ENCODE measurements at regions not wholly inside any gene's neighbourhood (a gene's known extent, or its start where the extent isn't known, plus 50 kb on each side); places are given as distances from the start of the nearest gene placed in this dataset.
"Not testable (repeated sequence)": the region's sequence is repeated elsewhere in the genome, so short reads cannot be mapped to it uniquely, and the experiment has no call there.

- DNase-seq = no peak
- Histone ChIP-seq H3K27me3 (no peaks in the 10 kb centered on the region), H3K9ac (ENCODE audit: low read depth in 2 of 2, low read length in 2 of 2) (no peak overlapping the region), H3K4me1 (no peaks in the 10 kb centered on the region), H3K9me3 (no peaks in the 10 kb centered on the region), H3K36me3 (no peaks in the 10 kb centered on the region), H3K27ac (no peak overlapping the region), H3K4me3 (no peak overlapping the region)
- TF ChIP-seq CTCF (IDR thresholded peaks at IDR 0.05) = no peak
- intact Hi-C loops (cut with DNase I) = no loop called here
These were observed 62.1 kb upstream of the NRIP1 start for GRCh38 chr21:15126948-15127347.

GRCh38 chr21:15127437-15127836 lies 62.6 kb upstream of the NRIP1 start:
- H3K27me3 ChIP-seq = no peaks in the 10 kb centered on the region
- H3K4me3 ChIP-seq = no peak overlapping the region
- H3K36me3 ChIP-seq = no peaks in the 10 kb centered on the region
- no peaks in the 10 kb centered on the region for H3K9me3 ChIP-seq
- intact Hi-C loops (cut with DNase I) = no loop called here
- no peak overlapping the region for H3K9ac ChIP-seq (ENCODE audit: low read depth in 2 of 2, low read length in 2 of 2)
- no peak for DNase-seq
- H3K27ac ChIP-seq = no peak overlapping the region
- TF ChIP-seq CTCF (IDR thresholded peaks at IDR 0.05) = no peak
- no peaks in the 10 kb centered on the region for H3K4me1 ChIP-seq

GRCh38 chr21:15128267-15128666 lies 63.5 kb upstream of the NRIP1 start:
- H3K27ac ChIP-seq = no peak overlapping the region
- no peak for DNase-seq
- H3K27me3 ChIP-seq = no peaks in the 10 kb centered on the region
- intact Hi-C loops (cut with DNase I) = no loop called here
- no peaks in the 10 kb centered on the region for H3K4me1 ChIP-seq
- TF ChIP-seq CTCF (IDR thresholded peaks at IDR 0.05) = no peak
- no peaks in the 10 kb centered on the region for H3K36me3 ChIP-seq
- H3K9ac ChIP-seq (ENCODE audit: low read depth in 2 of 2, low read length in 2 of 2) = no peak overlapping the region
- no peak overlapping the region for H3K4me3 ChIP-seq
- no peaks in the 10 kb centered on the region for H3K9me3 ChIP-seq

- H3K9ac ChIP-seq (ENCODE audit: low read depth in 2 of 2, low read length in 2 of 2); H3K9me3 ChIP-seq; DNase-seq; H3K27me3 ChIP-seq; intact Hi-C loops (cut with DNase I); H3K4me1 ChIP-seq; H3K36me3 ChIP-seq; H3K4me3 ChIP-seq; H3K27ac ChIP-seq: not testable (repeated sequence)
These were observed 63.9 kb upstream of the NRIP1 start for GRCh38 chr21:15128714-15129113.

GRCh38 chr21:15130326-15130725 lies 65.5 kb upstream of the NRIP1 start:
- H3K27ac ChIP-seq = no peak overlapping the region
- no peak overlapping the region for H3K4me3 ChIP-seq
- intact Hi-C loops (cut with DNase I) = no loop called here
- TF ChIP-seq CTCF (IDR thresholded peaks at IDR 0.05) = no peak
- H3K9ac ChIP-seq (ENCODE audit: low read depth in 2 of 2, low read length in 2 of 2) = no peak overlapping the region
- no peaks in the 10 kb centered on the region for H3K9me3 ChIP-seq
- no peak for DNase-seq
- no peaks in the 10 kb centered on the region for H3K4me1 ChIP-seq
- no peaks in the 10 kb centered on the region for H3K36me3 ChIP-seq
- no peaks in the 10 kb centered on the region for H3K27me3 ChIP-seq

GRCh38 chr21:15130751-15131150 lies 66.0 kb upstream of the NRIP1 start:
- Histone ChIP-seq H3K27ac (no peak overlapping the region), H3K4me3 (no peak overlapping the region), H3K4me1 (no peaks in the 10 kb centered on the region), H3K27me3 (no peaks in the 10 kb centered on the region), H3K9me3 (no peaks in the 10 kb centered on the region), H3K9ac (ENCODE audit: low read depth in 2 of 2, low read length in 2 of 2) (no peak overlapping the region), H3K36me3 (no peaks in the 10 kb centered on the region)
- TF ChIP-seq CTCF (IDR thresholded peaks at IDR 0.05) = no peak
- DNase-seq = no peak
- intact Hi-C loops (cut with DNase I) = no loop called here

Data from colonic mucosa (tissue), 4 donors.